Right lobe of liver (tissue), 6 donors: ENCODE measurements at regions not wholly inside any gene's neighbourhood (a gene's known extent, or its start where the extent isn't known, plus 50 kb on each side); places are given as distances from the start of the nearest gene placed in this dataset.

Experiments used
- ATAC-seq, 4 donors: fragments of 200-7000 bp; cut with Tn5 transposase; one replicate each; pipeline ENCODE4 v1.9.1; 2020; ENCODE audit warnings: mild to moderate bottlenecking in 4 of 4, moderate library complexity in 4 of 4
- DNase-seq, 3 donors: peaks; one replicate each; pipeline ENCODE4 v3.0.0-alpha.2; 2020
- H3K27ac ChIP-seq, 3 donors: fragments of 200-600 bp; one replicate each; pipeline ENCODE4 v1.8.0; 2022
- H3K27me3 ChIP-seq, 2 donors: fragments of 200-600 bp; one replicate each; pipeline ENCODE4 v1.8.0; 2022
- H3K36me3 ChIP-seq, 4 donors: fragments of 200-600 bp; sonication (generic) in 1 of 4; one replicate each; pipeline versions ENCODE4 v1.5.1 to v1.8.0; 2017 to 2022; ENCODE audit warnings: control low read depth in 1 of 4
- H3K4me1 ChIP-seq, 4 donors: fragments of 200-600 bp; sonication (generic) in 1 of 4; one replicate each; pipeline versions ENCODE4 v1.5.1 to v1.8.0; 2017 to 2022; ENCODE audit warnings: control low read depth in 1 of 4
- H3K4me3 ChIP-seq, 3 donors: fragments of 200-600 bp; one replicate each; pipeline ENCODE4 v1.8.0; 2022
- H3K9me3 ChIP-seq, 4 donors: fragments of 200-600 bp; sonication (generic) in 1 of 4; one replicate each; pipeline versions ENCODE4 v1.5.1 to v1.8.0; 2017 to 2022; ENCODE audit warnings: control low read depth in 1 of 4
- POLR2A ChIP-seq: fragments of 450-650 bp; IDR thresholded peaks from one replicate; pipeline ENCODE4 v1.6.1; 2017; ENCODE audit warnings: antibody characterized with exemption, mild to moderate bottlenecking
- WGBS: methylation state at CpG from one replicate; pipeline ENCODE4 v1.1.6; 2018; ENCODE audit warnings: low coverage, low lambda C conversion rate; ENCODE audit not compliant: insufficient coverage; ENCODE audit errors: missing lambda C conversion rate; 5-methylcytosine and 5-hydroxymethylcytosine counted together
- intact Hi-C, 2 donors: fragments of 100-400 bp; cut with DNase I; formaldehyde crosslinking; loops; one replicate each; pipeline versions ENCODE4 v1.11.2 to v1.14.1; 2022
- TF ChIP-seq, protein P1 (sequence below), 4 donors: fragments of 200-600 bp in 3 of 4; fragments of 450-650 bp in 1 of 4; IDR thresholded peaks; one replicate each; pipeline versions ENCODE4 v1.5.1 to v1.8.0; 2016 to 2022; ENCODE audit warnings: antibody characterized with exemption in 4 of 4, mild to moderate bottlenecking in 2 of 4
- donor health status: DM: no; HTN: yes; CAD: no.
- donor health status: DM: no; HTN: no; CAD: no.
- donor health status: DM: no; HTN: no; CAD: no.
- donor health status: DM: no; HTN: yes; CAD: no.
- donor health status: DM: no; HTN: yes; CAD: no.

DNA sequence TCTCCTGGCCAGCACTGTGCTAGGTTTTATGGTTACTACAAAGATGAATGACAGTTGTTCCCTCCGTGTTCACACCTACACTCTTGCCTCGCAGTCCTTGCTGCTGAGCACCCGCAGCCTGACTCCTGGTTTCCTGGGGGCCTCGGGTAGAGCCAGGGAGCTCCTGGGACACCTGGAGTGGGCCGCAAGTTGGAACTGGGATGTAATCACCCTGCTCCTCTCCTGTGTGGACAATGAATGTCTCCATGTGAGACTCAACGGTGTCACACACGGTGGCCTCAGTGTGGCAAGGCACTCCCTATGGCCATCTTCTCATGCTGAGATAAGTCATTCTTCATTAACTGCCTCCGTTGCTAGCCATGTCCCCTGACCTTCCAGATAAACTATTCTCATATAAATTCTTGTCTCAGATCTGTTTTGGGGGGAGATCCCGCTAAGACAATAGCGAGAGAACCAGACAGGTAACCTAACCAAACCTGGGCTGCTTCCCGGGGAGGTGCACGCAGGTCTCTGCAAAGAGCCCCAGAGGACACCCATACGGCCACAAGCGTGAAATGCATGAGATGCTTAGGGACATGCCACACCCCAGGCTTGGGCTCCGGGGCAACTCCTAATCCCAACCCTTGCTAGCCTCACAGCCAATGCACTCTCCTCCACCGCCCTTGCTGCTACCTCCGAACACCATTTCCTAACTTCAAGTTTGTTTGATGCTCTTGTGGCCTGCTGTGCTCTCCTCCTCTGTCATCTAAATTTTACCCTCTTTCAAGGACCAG is 87.2 kb upstream of the IRS2 start:
- intact Hi-C loops: no loop called here

GRCh38 chr13:109872864-109873263 is 86.5 kb upstream of the IRS2 start:
- Histone ChIP-seq H3K4me1 (peaks cover 0 to 21% (median 4%) of the 10 kb centered on the region in 4 donors), H3K36me3 (no peaks in the 10 kb centered on the region), H3K4me3 (no peak overlapping the region), H3K27me3 (no peaks in the 10 kb centered on the region), H3K9me3 (no peaks in the 10 kb centered on the region), H3K27ac (no peak overlapping the region)
- DNase-seq (no peak), ATAC-seq (no peak)
- no CpG with 5 or more reads among the region's 1 CpG for WGBS
- TF ChIP-seq, protein P1, sequence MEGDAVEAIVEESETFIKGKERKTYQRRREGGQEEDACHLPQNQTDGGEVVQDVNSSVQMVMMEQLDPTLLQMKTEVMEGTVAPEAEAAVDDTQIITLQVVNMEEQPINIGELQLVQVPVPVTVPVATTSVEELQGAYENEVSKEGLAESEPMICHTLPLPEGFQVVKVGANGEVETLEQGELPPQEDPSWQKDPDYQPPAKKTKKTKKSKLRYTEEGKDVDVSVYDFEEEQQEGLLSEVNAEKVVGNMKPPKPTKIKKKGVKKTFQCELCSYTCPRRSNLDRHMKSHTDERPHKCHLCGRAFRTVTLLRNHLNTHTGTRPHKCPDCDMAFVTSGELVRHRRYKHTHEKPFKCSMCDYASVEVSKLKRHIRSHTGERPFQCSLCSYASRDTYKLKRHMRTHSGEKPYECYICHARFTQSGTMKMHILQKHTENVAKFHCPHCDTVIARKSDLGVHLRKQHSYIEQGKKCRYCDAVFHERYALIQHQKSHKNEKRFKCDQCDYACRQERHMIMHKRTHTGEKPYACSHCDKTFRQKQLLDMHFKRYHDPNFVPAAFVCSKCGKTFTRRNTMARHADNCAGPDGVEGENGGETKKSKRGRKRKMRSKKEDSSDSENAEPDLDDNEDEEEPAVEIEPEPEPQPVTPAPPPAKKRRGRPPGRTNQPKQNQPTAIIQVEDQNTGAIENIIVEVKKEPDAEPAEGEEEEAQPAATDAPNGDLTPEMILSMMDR (IDR thresholded peaks at IDR 0.05): no peak
- no peak for TF ChIP-seq POLR2A
- intact Hi-C loops: no loop called here

More for the DNA sequence above, 87.2 kb upstream of the IRS2 start:
- no peaks in the 10 kb centered on the region for H3K27me3 ChIP-seq
- 96% methylated on average over 5 of the region's 17 CpGs for WGBS
- TF ChIP-seq, protein P1 (IDR thresholded peaks at IDR 0.05): no peak
- TF ChIP-seq POLR2A: no peak
- no peak overlapping the region for H3K4me3 ChIP-seq
- no peak for ATAC-seq
- H3K9me3 ChIP-seq: no peaks in the 10 kb centered on the region
- no peak for DNase-seq
- no peak overlapping the region for H3K27ac ChIP-seq
- H3K36me3 ChIP-seq: no peaks in the 10 kb centered on the region
- peaks cover 0 to 15% (median 2%) of the 10 kb centered on the region in 4 donors for H3K4me1 ChIP-seq

- DNase-seq (no peak), ATAC-seq (no peak)
- H3K9me3 ChIP-seq: no peaks in the 10 kb centered on the region
- TF ChIP-seq, protein P1 (IDR thresholded peaks at IDR 0.05): no peak
- TF ChIP-seq POLR2A: no peak
- intact Hi-C loops: no loop called here
- WGBS: 68% methylated on average over 9 of the region's 9 CpGs
- no peak overlapping the region for H3K4me3 ChIP-seq
- H3K36me3 ChIP-seq: no peaks in the 10 kb centered on the region
- no peak overlapping the region for H3K27ac ChIP-seq
- H3K4me1 ChIP-seq: peaks cover 0 to 21% (median 4%) of the 10 kb centered on the region in 4 donors
- no peaks in the 10 kb centered on the region for H3K27me3 ChIP-seq
Observed at GRCh38 chr13:109870696-109871370, 84.5 kb upstream of the IRS2 start.

- peaks cover 0 to 21% (median 4%) of the 10 kb centered on the region in 4 donors for H3K4me1 ChIP-seq
- 90% methylated on average over 3 of the region's 6 CpGs for WGBS
- TF ChIP-seq POLR2A: no peak
- TF ChIP-seq, protein P1 (IDR thresholded peaks at IDR 0.05): no peak
- peak overlapping the region in 1 of 3 donors; percentile 31 for H3K4me3 ChIP-seq
- no peaks in the 10 kb centered on the region for H3K27me3 ChIP-seq
- ATAC-seq (no peak), DNase-seq (no peak)
- no peaks in the 10 kb centered on the region for H3K9me3 ChIP-seq
- H3K27ac ChIP-seq: no peak overlapping the region
- H3K36me3 ChIP-seq: no peaks in the 10 kb centered on the region
- intact Hi-C loops: no loop called here
Observed at GRCh38 chr13:109870274-109870673, 83.9 kb upstream of the IRS2 start.
